ENCODE measurements at regions not wholly inside any gene's neighbourhood (a gene's known extent, or its start where the extent isn't known, plus 50 kb on each side); places are given as distances from the start of the nearest gene placed in this dataset.

DNA sequence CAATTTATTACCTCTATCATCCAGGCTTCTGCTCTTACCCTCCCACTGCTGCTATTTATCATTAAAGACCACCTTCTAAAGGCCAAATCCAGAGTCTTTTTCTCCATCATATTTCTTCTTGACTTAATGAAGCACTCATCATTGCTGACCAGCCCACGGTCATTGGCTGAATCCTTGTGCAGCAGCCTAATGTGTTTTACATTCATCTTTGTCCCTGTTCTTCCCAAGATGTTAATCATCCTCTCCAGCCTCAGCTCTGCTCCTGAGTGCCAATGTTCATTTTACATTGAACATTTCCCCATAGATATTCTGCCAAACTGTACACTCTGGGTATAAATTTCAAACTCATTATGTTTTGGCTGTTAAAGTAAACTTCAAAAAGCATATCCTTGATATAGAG, 373.6 kb downstream of the NUP35 start:
- TF ChIP-seq POLR2AphosphoS5 (IDR thresholded peaks at IDR 0.05; ENCODE audit: borderline replicate concordance, low read depth, low read length) (no peak), EZH2 (IDR thresholded peaks at IDR 0.05) (no peak), FOXP2 (optimal IDR thresholded peaks at IDR 0.05; ENCODE audit: control extremely low read depth, extremely low read length, insufficient read depth) (no peak)
